GM18867 (cell line): ENCODE measurements at regions not wholly inside any gene's neighbourhood (a gene's known extent, or its start where the extent isn't known, plus 50 kb on each side); places are given as distances from the start of the nearest gene placed in this dataset.
"Not testable (repeated sequence)": the region's sequence is repeated elsewhere in the genome, so short reads cannot be mapped to it uniquely, and the experiment has no call there.

Experiments
- ATAC-seq: cut with Tn5 transposase; IDR thresholded peaks from one replicate; pipeline ENCODE4 v1.9.1; 2021; ENCODE audit warnings: mild to moderate bottlenecking, moderate library complexity; ENCODE audit not compliant: unreplicated experiment

DNA sequence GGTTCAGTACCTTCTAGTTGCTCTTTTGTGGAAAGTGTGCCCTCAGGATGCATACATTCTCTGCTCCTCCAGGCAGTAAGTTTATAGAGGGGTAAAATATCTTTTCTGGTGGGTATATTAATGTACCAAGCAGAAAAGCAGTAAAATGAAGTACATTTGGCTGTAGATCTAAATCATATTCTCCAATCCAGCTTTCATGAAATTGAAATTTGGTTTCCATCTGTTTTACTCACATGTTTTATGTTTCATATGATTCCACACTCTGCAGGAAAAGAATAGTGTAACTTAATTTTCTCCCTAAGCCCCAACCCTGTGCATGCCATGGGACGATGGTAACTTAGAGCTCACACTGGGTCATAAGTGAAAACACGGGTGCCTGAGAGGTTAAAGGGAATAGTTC is 172.3 kb downstream of the AKAIN1 start:
- ATAC-seq, result no peak

DNA sequence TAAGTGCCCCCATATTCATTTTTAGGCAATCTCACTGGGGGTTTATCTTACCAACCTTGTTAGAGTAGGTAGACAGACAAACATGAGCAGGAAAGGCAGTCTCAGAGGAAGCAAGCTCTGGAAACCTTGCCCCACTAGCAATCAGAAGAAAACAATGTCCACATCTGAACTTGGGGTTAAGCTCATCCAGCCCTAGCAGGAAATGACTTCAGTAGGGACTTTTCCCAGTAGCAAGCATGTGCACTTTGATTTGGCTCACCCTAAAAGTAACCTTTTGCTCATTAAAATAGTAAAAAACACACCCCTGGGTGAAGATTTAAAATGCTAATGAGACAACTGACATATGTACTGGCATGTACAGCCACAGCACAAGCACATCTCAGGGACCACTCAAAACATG is 175.5 kb downstream of the AKAIN1 start:
- no peak for ATAC-seq

DNA sequence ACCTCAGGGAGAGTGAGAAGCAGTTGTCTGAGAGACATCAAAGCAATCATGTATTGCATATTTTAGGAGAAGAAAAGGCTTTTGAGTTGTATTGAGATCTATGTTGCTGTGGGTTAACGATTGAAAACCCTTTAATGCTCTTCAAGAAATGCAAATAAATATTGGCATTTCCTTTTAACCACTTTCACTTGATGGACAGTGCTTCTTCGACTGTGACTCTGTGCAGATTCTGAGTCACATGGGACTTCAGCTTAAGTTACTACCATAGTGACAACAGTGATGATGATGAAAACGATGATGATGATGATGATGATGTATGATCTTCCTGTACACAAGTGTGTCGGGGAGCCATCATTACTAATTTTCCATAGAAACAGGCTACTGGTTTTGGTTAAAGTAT is 181.8 kb downstream of the AKAIN1 start:
- no peak for ATAC-seq

DNA sequence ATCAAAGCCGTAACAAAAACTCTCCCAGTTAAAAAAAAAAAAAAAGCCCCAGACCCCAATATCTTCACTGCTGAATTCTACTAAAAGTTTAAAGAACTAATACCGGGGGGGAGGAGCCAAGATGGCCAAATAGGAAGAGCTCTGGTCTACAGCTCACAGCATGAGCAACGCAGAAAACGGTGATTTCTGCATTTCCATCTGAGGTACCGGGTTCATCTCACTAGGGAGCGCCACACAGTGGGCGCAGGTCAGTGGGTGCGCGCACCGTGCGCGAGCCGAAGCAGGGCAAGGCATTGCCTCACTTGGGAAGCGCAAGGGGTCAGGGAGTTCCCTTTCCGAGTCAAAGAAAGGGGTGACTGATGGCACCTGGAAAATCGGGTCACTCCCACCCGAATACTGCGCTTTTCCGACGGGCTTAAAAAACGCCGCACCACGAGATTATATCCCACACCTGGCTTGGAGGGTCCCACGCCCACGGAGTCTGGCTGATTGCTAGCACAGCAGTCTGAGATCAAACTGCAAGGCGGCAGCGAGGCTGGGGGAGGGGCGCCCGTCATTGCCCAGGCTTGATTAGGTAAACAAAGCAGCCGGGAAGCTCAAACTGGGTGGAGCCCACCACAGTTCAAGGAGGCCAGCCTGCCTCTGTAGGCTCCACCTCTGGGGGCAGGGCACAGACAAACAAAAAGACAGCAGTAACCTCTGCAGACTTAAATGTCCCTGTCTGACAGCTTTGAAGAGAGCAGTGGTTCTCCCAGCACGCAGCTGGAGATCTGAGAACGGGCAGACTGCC is 192.8 kb downstream of the AKAIN1 start:
- ATAC-seq, result not testable (repeated sequence)

DNA sequence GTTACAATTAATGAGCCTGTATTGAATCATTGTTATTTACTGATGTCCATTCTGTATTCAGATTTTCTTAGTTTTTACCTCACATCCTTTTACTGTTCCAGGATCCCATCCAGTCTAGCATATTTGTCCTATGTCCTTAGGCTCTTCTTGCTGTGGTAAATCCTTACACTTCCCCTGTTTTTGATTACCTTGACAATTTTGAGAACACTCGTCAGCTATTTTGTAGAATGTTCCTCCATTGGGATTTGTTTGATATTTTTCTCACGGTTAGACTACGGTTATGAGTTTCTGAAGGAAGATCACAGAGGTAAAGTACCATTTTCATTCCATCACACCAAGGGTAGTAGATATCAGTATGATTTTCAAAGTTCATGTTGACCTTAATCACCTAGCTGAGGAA is 202.3 kb downstream of the AKAIN1 start:
- ATAC-seq, result no peak

DNA sequence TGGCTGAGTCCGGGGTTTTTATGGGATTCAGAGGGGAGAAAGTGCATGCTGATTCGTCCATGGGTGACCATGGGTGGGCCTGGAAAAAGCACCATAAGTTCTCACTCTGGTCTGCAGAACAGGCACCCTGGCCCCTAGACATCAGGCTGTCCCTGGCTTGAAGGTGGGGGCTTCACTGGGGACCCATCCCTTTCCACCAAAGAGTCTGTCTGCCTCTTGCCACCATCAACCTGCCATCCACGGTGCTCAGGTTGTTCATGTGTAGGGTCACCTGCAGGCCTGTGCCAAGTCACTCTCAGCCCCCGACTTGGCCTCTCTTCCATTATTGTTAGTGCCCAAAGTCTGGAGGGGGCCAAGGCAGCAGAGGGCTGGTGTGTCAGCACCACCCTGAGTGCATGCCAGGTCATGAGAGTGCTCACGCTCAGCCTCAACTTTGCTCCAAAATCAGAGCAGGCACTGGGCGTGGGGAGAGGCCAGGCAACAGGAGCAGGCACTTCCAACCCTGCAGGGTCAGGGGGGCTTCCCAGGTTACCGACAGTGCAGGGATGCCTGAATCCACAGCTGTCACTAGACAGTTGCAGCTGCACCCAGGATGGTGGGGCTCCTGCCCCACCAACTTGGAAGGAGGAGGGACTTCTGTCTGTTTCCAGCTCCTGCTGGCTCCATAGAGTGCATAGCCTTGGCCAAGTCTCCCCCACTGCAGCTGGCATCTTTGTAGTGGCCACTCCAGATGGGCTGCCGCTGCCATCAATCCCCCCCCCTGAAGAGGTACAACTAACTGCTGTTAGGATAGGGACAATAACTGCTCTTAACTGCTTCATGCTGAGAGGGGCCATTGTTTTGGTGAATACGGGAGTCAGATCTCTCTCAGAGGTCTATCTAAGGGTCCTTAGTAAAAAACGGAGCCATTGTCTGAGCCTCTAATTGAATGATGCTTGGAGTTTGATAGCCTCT is 209.3 kb downstream of the AKAIN1 start:
- ATAC-seq, result no peak

DNA sequence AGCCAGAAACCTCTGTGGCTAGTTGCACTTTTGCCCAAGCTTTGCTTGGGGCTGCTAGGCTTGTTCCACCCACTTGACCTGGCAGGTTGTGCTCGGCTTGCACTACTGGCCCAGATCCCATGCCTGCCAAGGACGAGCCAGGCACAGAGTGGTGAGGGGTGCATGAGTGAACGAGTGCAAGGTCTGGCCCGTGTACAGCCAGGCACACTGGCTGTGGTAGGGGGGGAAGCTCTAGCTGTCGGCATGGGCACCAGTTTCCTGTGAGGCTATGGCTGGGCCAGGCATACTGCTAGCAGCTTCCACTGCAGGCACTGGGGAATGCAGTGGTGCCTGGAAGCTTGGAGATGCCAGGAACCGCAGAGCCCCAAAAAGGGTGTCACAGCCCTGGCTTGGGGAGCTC is 210.4 kb downstream of the AKAIN1 start:
- no peak for ATAC-seq

DNA sequence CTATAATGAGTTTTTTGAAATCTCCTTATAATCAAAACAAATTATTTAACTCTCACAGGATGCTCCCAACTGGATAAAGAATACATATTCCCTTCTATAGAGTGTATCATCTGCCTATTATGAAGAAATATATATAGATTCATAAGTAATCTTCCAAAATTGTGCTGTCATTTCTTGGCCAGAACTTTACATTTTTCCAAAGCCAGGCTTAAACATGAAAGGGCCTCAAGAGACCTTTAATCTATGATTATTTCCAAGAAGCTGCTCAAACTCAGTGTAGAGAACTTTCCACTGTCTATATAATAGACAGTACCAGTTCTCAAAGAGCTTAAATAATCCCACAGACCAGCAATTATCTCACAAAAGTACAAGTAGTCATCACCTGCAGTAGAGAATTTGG is 211.0 kb downstream of the AKAIN1 start:
- ATAC-seq, result no peak

DNA sequence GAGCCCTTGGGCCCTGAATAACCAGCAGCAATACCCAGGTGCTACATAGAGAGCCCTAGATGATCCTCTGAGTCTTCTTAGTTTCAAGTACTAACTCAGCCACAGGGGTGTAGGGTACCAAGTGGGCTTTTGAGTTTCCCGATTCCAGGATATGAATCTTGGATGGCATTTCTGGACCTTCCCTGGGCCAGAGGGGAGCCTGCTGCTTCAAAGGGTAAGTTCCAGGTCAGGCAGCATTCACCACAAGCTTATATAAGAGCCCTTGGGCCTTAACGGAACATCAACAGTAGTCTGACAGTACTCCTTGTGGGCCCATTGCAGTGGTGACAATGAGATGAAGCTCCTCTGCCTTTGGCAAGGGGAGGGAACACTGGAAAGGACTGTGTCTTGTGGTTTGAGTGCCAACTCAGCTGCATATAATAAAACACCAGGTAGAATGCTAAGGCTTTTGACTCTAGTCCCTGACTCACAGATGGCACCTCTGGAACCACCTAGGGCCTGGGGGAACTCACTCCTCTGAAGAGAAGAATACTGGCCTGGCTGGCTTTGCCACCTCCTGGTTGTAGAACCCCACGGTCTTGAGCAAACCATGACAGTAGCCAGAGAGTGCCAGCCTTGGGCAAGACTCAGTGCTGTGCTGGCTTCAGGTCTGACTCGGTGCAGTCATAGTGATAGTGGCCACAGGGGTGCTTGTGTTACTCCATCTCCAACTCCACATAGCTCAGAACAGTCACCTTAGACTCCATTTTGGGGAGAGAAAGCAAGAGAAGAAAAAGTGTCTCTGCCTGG is 235.7 kb downstream of the AKAIN1 start:
- no peak for ATAC-seq

DNA sequence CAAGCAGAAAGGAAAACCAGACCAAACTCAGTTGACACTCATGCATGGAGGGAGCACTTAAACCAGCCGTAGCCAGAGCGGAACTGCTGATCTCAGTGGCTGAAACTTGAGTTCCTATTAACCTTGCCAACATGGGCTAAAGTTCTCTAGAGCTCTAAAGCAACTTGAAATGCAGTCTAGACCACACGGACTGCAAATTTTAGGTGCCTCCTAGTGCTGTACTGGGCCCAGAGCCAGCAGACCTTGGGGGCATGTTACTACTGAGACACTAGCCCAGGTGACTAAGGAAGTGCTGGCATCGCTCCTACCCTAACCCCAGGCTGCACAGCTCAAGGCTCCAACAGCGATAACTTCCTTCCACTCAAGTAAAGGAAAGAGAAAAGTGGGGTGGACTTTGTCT is 236.5 kb downstream of the AKAIN1 start:
- no peak for ATAC-seq

DNA sequence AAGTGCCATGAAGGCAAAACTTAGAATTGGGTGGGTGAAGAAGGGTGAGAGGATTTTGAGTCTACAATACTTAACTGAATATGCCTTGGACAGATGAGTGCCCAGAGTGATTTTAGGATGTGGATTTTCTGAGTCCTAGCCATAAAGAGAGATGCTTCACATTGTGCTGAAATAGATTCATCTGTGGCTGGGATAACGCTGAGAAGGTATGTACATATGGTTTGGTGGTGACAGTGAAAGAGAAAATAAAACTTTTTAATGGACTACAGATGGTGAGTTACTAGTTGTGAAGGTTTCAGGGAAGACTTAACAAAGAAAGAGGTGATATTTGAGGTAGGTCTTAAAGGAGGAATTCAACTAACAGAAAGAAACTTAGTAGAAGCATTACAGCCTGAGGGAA is 265.8 kb downstream of the AKAIN1 start:
- ATAC-seq, result no peak

DNA sequence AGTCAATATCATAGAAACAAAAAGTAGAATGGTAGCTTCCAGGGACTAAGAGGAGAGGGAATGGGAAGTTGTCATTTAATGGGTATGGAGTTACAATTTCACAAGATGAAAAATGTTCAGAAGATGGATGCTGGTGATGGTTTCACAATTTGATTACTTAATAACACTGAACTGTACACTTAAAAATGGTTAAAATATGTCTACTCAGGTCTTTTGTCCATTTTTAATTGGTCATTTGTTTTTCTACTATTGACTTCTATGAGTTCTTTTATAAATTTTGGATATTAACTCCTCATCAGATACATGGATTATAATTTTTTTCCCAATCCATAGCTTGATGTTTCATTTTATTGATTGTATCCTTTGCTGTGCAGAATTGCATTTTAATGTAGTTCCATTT is 275.5 kb downstream of the AKAIN1 start:
- ATAC-seq, result no peak

DNA sequence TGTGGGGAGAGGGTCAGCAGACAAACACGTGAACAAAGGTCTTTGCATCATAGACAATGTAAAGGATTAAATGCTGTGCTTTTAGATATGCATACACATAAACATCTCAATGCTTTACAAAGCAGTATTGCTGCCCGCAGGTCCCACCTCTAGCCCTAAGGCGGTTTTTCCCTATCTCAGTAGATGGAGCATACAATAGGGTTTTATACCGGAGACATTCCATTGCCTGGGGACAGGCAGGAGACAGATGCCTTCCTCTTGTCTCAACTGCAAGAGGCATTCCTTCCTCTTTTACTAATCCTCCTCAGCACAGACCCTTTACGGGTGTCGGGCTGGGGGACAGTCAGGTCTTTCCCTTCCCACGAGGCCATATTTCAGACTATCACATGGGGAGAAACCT is 279.5 kb downstream of the AKAIN1 start:
- not testable (repeated sequence) for ATAC-seq

DNA sequence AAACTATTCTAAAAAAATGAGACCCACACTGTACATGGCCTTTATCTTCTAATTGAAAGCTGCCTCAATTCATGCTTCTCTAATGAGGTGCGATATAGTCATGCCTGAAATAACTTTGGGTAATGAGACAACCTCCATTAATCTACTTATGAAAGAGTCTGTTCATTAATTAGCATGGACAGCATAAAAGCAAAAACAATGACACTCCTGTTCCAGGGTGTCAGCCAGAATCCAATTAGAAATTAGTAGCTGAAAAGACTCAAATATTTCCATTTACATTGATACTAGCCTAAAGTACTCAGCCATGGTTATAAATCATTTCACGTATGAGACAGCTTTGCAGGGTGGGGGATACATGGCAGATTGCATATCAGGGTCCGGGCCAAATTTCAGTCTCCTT is 288.7 kb downstream of the AKAIN1 start:
- no peak for ATAC-seq

DNA sequence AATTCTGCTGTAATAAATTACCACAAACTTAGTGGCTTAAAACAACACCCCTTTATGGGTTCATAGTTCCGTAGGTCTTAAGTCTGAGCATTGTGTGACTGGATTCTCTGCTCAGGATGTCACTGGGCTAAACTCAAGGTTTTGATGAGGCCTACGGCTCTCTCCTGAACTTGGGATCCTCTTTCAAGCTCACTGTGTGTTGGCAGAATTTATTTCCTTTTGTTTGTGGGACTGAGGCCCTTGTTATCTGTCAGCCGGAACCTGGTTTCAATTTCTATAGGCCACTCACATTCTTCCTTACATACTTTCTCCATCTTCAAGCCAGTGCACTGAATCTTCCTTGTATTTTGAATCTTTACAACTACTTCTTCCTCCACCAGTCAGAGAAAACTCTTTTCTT is 290.2 kb downstream of the AKAIN1 start:
- no peak for ATAC-seq

DNA sequence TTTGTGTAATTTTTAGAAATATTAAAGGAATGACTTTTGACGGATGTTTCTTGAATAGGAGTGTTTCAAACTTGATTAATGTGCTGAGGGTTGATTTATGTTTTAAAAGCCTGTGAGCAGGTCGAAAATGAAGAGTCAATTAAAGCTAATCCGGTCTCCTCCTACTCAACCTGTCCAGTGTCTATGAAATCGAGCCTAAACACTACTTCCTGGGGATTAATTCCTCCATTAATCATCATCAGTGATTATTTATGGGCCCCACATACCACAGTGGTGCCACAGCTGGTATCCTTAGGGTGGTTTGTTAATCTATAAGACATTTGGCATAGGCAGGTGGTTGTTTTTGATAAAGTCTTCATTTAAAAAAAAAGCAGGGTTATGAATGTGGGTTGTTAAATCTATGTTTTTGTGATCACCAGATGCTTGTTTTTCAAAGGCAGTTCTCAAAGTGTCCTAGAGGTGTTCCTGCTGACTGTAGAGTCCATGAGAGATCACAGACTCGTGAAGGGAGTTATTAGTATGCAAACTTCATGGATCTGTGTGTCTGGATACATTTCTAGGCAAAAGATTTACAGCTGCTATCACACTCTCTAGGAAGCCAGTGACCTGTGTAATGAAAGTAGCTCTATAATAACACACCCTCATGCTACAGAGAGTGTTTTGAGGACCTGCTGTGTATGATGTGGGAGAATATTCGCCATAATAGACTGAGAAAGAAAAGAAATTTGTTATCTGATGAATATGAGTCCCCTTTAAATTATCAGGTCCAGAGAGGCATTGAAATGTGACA is 308.6 kb downstream of the AKAIN1 start:
- ATAC-seq, result no peak

DNA sequence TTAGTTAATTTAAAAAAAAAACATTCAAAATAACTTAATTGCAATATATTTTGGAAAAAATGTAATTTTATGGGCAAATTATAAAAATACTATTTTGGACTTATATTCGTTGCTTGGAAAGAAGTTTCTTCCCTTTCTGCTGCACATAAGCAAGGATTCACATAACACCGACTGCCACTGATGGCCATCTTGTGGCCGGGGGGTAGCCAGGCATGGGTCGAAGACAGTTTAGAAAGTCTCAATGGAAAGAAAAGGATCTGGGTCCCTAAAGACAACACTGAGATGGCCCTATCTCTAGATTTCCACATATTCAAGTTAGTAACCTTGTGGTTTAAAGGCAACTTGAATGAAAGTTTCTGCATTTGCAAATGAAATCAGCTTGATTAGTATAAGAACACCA is 318.6 kb downstream of the AKAIN1 start:
- ATAC-seq, result no peak

DNA sequence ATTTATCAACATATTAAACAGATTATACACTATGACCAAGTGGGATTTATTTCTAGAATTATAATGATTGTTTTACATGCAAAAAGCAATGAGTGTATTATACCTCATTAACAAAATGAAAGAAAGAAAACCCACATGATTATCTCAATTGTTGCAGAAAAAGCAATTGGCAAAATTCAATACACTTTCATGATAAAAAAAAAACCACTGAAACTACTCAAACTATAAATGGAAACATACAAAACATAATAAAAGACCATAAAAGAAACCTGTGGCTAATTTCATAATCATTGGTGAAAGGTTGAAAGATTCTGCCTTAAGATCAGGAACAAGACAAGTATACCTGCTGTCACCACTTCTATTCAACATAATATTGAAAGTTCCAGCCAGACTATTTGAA is 325.9 kb downstream of the AKAIN1 start:
- ATAC-seq, result no peak

DNA sequence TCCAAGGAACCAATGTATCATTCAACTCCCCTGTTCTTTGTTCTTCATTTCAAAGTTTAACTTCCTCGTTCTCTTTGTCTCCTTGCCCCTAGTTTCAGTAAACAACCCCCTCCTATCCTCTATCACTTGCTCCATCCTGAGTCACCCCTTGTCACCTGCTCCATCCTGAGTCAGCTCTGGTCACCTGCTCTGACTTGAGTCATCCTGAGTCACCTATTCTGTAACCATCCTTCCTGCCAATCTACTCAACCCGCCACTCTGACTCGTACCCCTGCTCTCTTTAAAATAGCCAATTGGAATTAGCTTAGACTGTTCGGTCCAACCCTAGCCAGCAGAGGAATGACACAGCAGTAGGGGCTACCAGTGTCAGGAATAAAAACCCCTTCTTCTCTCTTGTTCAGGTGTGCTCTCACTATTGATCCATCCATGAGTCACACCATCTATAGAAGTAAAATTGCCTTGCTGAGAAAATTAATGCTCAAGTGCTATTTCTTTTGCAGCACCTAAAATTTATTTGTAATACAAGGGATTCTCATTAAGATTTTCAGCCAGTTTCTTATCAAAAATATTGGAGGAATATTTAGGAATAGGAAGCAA is 326.8 kb downstream of the AKAIN1 start:
- no peak for ATAC-seq

DNA sequence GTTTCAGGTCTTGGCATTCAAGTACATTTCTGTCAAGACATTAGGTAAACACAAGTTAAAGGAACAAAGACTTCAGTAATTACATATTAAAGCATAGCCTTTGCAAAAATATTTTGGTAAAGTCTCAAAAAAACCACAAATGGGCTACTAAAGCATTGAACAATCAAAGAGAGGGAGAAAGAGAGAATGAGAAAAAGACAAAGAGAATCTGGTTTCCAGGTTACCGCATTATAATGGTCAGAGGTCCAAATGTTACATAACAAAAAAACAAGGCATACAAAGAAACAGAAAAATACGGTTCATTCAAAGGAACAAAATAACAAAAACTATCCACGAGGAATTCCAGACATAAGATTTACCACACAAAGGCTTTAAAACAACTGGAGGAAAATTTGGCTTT is 327.9 kb downstream of the AKAIN1 start:
- no peak for ATAC-seq
